GM12878 (cell line): ENCODE measurements at regions not wholly inside any gene's neighbourhood (a gene's known extent, or its start where the extent isn't known, plus 50 kb on each side); places are given as distances from the start of the nearest gene placed in this dataset.

ENCODE experiments used
- ATAC-seq: fragments of 200-7000 bp; cut with Tn5 transposase; 3 replicates; pipeline ENCODE4 v1.9.1; 2020; ENCODE audit warnings: mild to moderate bottlenecking, moderate library complexity
- BruUV-seq: library from RNA; stranded (reverse); fragments of 400-500 nt; replicated peaks from 2 replicates; lab custom pipeline; 2021; lab: Mats Ljungman, UMichigan
- CTCF ChIA-PET: fragments of 300-600 bp; sonication (Branson Sonifier 250); formaldehyde crosslinking; extraction: SDS; loops from one replicate; lab custom pipeline; 2021; ENCODE audit warnings: inconsistent platforms; lab: Yijun Ruan, JAX
- POLR2A ChIA-PET: fragments of 350-600 bp; formaldehyde crosslinking; extraction: SDS; loops from one replicate; lab custom pipeline; 2021; ENCODE audit warnings: inconsistent platforms; lab: Charles Lee
- RAD21 ChIA-PET: fragments of 300-600 bp; sonication (Branson Sonifier 250); formaldehyde crosslinking; loops from one replicate; lab custom pipeline; 2023; ENCODE audit warnings: antibody characterized with exemption; ENCODE audit not compliant: unreplicated experiment; lab: Charles Lee
- SMC1A ChIA-PET: fragments of 300-600 bp; sonication (Branson Sonifier 250); formaldehyde crosslinking; loops from one replicate; lab custom pipeline; 2023; ENCODE audit not compliant: unreplicated experiment, uncharacterized antibody; lab: Charles Lee
- DNase-seq: peaks from one replicate; pipeline ENCODE4 v3.0.0-alpha.2; 2011; ENCODE audit warnings: low read depth, low spot score
- FAIRE-seq: peaks from 3 replicates; lab custom pipeline; 2011; peaks lifted over from hg19 to GRCh38; lab: Jason Lieb, UNC
- H2AFZ ChIP-seq: 2 replicates; pipeline ENCODE4 v1.6.0; 2011; ENCODE audit warnings: low read depth, low read length, control low read depth; ENCODE audit not compliant: control insufficient read depth
- H3K27ac ChIP-seq: 2 replicates; pipeline ENCODE4 v1.5.1; 2011; ENCODE audit warnings: control low read depth; ENCODE audit not compliant: control insufficient read depth, insufficient read depth
- H3K27me3 ChIP-seq, 2 experiments: replicated peaks in 1 of 2; 2 replicates each; pipeline versions ENCODE4 v1.6.0 to v1.6.1; 2011; ENCODE audit warnings: low read length in 1 of 2; ENCODE audit not compliant: control insufficient read depth in 2 of 2, insufficient read depth in 2 of 2
- H3K36me3 ChIP-seq, 2 experiments: 2 replicates each; pipeline ENCODE4 v1.5.1; 2011; ENCODE audit warnings: low read length in 1 of 2; ENCODE audit not compliant: control insufficient read depth in 2 of 2, insufficient read depth in 2 of 2
- H3K4me1 ChIP-seq: 2 replicates; pipeline ENCODE4 v1.6.1; 2011; ENCODE audit warnings: mild to moderate bottlenecking, low read length, moderate library complexity, mixed read lengths; ENCODE audit not compliant: control insufficient read depth, insufficient read depth
- H3K4me2 ChIP-seq: 2 replicates; pipeline ENCODE4 v1.6.0; 2011; ENCODE audit warnings: control low read depth; ENCODE audit not compliant: control insufficient read depth, insufficient read depth
- H3K4me3 ChIP-seq: fragments of 200-600 bp; sonication (generic); 2 replicates; pipeline ENCODE4 v1.5.1; 2016
- H3K79me2 ChIP-seq: 2 replicates; pipeline ENCODE4 v1.6.0; 2011; ENCODE audit warnings: low read length; ENCODE audit not compliant: control insufficient read depth, insufficient read depth
- H3K9ac ChIP-seq: 2 replicates; pipeline ENCODE4 v1.8.0; 2011; ENCODE audit warnings: low read length, control low read depth, mixed read lengths; ENCODE audit not compliant: control insufficient read depth, insufficient read depth
- H3K9me3 ChIP-seq: replicated peaks from 3 replicates; pipeline ENCODE4 v1.5.1; 2011; ENCODE audit warnings: mild to moderate bottlenecking, low read length; ENCODE audit not compliant: control insufficient read depth, insufficient read depth
- H4K20me1 ChIP-seq: 2 replicates; pipeline ENCODE4 v1.6.0; 2011; ENCODE audit not compliant: control insufficient read depth, insufficient read depth
- CBX5 ChIP-seq: sonication (generic); IDR thresholded peaks from 2 replicates; pipeline ENCODE4 v1.6.1; 2016; ENCODE audit warnings: low read depth, moderate library complexity, mild to moderate bottlenecking, inconsistent platforms
- KDM1A ChIP-seq: fragments of 200-600 bp; sonication (generic); IDR thresholded peaks from 2 replicates; pipeline ENCODE4 v1.6.1; 2016; ENCODE audit warnings: borderline replicate concordance
- NFIC ChIP-seq: IDR thresholded peaks from 2 replicates; pipeline ENCODE4 v1.6.1; 2012; ENCODE audit warnings: low read depth, mild to moderate bottlenecking, inconsistent platforms, low read length, moderate library complexity
- PAX5 ChIP-seq: IDR thresholded peaks from 2 replicates; pipeline ENCODE4 v1.6.1; 2011; ENCODE audit warnings: low read depth, low read length, borderline replicate concordance
- SMARCA5 ChIP-seq: fragments of 450-650 bp; IDR thresholded peaks from 2 replicates; pipeline ENCODE4 v1.6.1; 2017; ENCODE audit warnings: mild to moderate bottlenecking
- WGBS: methylation state at CpG from one replicate; pipeline ENCODE4 v1.1.6; 2016; ENCODE audit warnings: low lambda C conversion rate; ENCODE audit not compliant: insufficient replicate concordance, insufficient coverage; ENCODE audit errors: missing lambda C conversion rate; 5-methylcytosine and 5-hydroxymethylcytosine counted together
- in situ Hi-C: fragments of 300-500 bp; cut with MboI; formaldehyde crosslinking; loops from 9 replicates; pipeline ENCODE4 v1.14.3; 2018; ENCODE audit warnings: mixed read lengths
- intact Hi-C: fragments of 100-400 bp; cut with micrococcal nuclease; formaldehyde crosslinking; loops from one replicate; pipeline ENCODE4 v1.14.2; 2022; ENCODE audit not compliant: unreplicated experiment
- TF ChIP-seq, protein P1 (sequence below): IDR thresholded peaks from 2 replicates; pipeline ENCODE4 v1.6.1; 2012; ENCODE audit warnings: improper control_type of control experiment, low read depth, low read length; ENCODE audit not compliant: insufficient replicate concordance
- TF ChIP-seq, protein P2 (sequence below): fragments of 450-650 bp; IDR thresholded peaks from 2 replicates; pipeline ENCODE4 v1.6.1; 2018; ENCODE audit warnings: borderline replicate concordance, mild to moderate bottlenecking; ENCODE audit not compliant: partially characterized antibody
- TF ChIP-seq, protein P3 (sequence below): fragments of 450-650 bp; formaldehyde crosslinking; IDR thresholded peaks from 2 replicates; pipeline ENCODE4 v1.4.0; 2020; ENCODE audit warnings: mild to moderate bottlenecking, moderate library complexity
- TF ChIP-seq, protein P4 (sequence below): fragments of 450-650 bp; formaldehyde crosslinking; IDR thresholded peaks from 2 replicates; pipeline ENCODE4 v1.5.0; 2022; ENCODE audit warnings: mild to moderate bottlenecking, missing genetic modification characterization

DNA sequence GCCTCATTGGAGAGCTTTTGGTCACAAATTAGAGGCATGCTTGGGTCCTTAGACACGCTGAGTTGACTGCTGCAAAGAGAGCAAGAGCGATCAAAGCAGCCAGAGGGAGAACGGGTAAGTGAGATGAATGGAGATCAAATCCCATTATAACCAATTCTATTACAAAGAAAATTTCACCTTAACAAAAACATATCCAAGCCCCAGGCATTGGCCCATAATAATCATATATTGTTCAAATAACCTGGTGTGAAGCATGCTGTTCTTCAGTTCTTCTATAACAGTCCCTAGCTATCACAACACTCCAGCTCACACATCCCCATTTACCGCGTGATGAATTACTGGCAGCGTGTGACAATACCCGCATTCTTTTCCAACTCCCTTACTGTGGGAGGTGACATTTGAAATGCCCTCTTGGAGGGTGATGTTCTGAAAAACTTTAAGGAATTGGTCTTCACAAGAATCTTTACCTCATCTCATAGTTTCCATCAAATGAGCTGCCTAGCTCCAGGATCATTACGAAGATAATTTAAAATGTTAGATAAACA is 156.1 kb upstream of the PLXNA4 start:
- Histone ChIP-seq H4K20me1 (no peaks in the 10 kb centered on the region), H3K4me2 (no peak overlapping the region), H3K9ac (no peak overlapping the region), H3K36me3 (no peaks in the 10 kb centered on the region), H3K27me3 (0 out of 4 replicates have a peak, but pooled peaks cover 0 to 2% of the 10 kb centered on the region in 2 experiments), H2AFZ (no peak overlapping the region), H3K27ac (no peak overlapping the region), H3K79me2 (no peaks in the 10 kb centered on the region), H3K4me1 (no peaks in the 10 kb centered on the region), H3K9me3 (no peaks in the 10 kb centered on the region), H3K4me3 (no peak overlapping the region)
- ATAC-seq (no peak), DNase-seq (no peak), FAIRE-seq (no peak)
- ChIA-PET CTCF (no interaction called here), POLR2A (no interaction called here), RAD21 (no interaction called here), SMC1A (no interaction called here)
- WGBS, result 69% methylated on average over 8 of the region's 8 CpGs
- in situ Hi-C loops (no loop called here), intact Hi-C loops (no loop called here)
- BruUV-seq, result no TSS peak
- TF ChIP-seq, protein P1, sequence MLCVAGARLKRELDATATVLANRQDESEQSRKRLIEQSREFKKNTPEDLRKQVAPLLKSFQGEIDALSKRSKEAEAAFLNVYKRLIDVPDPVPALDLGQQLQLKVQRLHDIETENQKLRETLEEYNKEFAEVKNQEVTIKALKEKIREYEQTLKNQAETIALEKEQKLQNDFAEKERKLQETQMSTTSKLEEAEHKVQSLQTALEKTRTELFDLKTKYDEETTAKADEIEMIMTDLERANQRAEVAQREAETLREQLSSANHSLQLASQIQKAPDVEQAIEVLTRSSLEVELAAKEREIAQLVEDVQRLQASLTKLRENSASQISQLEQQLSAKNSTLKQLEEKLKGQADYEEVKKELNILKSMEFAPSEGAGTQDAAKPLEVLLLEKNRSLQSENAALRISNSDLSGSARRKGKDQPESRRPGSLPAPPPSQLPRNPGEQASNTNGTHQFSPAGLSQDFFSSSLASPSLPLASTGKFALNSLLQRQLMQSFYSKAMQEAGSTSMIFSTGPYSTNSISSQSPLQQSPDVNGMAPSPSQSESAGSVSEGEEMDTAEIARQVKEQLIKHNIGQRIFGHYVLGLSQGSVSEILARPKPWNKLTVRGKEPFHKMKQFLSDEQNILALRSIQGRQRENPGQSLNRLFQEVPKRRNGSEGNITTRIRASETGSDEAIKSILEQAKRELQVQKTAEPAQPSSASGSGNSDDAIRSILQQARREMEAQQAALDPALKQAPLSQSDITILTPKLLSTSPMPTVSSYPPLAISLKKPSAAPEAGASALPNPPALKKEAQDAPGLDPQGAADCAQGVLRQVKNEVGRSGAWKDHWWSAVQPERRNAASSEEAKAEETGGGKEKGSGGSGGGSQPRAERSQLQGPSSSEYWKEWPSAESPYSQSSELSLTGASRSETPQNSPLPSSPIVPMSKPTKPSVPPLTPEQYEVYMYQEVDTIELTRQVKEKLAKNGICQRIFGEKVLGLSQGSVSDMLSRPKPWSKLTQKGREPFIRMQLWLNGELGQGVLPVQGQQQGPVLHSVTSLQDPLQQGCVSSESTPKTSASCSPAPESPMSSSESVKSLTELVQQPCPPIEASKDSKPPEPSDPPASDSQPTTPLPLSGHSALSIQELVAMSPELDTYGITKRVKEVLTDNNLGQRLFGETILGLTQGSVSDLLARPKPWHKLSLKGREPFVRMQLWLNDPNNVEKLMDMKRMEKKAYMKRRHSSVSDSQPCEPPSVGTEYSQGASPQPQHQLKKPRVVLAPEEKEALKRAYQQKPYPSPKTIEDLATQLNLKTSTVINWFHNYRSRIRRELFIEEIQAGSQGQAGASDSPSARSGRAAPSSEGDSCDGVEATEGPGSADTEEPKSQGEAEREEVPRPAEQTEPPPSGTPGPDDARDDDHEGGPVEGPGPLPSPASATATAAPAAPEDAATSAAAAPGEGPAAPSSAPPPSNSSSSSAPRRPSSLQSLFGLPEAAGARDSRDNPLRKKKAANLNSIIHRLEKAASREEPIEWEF, result no peak
- TF ChIP-seq, protein P2, sequence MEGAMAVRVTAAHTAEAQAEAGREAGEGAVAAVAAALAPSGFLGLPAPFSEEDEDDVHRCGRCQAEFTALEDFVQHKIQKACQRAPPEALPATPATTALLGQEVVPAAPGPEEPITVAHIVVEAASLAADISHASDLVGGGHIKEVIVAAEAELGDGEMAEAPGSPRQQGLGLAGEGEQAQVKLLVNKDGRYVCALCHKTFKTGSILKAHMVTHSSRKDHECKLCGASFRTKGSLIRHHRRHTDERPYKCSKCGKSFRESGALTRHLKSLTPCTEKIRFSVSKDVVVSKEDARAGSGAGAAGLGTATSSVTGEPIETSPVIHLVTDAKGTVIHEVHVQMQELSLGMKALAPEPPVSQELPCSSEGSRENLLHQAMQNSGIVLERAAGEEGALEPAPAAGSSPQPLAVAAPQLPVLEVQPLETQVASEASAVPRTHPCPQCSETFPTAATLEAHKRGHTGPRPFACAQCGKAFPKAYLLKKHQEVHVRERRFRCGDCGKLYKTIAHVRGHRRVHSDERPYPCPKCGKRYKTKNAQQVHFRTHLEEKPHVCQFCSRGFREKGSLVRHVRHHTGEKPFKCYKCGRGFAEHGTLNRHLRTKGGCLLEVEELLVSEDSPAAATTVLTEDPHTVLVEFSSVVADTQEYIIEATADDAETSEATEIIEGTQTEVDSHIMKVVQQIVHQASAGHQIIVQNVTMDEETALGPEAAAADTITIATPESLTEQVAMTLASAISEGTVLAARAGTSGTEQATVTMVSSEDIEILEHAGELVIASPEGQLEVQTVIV, result no peak
- TF ChIP-seq KDM1A, result no peak
- TF ChIP-seq SMARCA5, result no peak
- TF ChIP-seq, protein P3, sequence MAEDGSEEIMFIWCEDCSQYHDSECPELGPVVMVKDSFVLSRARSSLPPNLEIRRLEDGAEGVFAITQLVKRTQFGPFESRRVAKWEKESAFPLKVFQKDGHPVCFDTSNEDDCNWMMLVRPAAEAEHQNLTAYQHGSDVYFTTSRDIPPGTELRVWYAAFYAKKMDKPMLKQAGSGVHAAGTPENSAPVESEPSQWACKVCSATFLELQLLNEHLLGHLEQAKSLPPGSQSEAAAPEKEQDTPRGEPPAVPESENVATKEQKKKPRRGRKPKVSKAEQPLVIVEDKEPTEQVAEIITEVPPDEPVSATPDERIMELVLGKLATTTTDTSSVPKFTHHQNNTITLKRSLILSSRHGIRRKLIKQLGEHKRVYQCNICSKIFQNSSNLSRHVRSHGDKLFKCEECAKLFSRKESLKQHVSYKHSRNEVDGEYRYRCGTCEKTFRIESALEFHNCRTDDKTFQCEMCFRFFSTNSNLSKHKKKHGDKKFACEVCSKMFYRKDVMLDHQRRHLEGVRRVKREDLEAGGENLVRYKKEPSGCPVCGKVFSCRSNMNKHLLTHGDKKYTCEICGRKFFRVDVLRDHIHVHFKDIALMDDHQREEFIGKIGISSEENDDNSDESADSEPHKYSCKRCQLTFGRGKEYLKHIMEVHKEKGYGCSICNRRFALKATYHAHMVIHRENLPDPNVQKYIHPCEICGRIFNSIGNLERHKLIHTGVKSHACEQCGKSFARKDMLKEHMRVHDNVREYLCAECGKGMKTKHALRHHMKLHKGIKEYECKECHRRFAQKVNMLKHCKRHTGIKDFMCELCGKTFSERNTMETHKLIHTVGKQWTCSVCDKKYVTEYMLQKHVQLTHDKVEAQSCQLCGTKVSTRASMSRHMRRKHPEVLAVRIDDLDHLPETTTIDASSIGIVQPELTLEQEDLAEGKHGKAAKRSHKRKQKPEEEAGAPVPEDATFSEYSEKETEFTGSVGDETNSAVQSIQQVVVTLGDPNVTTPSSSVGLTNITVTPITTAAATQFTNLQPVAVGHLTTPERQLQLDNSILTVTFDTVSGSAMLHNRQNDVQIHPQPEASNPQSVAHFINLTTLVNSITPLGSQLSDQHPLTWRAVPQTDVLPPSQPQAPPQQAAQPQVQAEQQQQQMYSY, result no peak
- no peak for TF ChIP-seq CBX5
- TF ChIP-seq NFIC, result no peak
- TF ChIP-seq, protein P4, sequence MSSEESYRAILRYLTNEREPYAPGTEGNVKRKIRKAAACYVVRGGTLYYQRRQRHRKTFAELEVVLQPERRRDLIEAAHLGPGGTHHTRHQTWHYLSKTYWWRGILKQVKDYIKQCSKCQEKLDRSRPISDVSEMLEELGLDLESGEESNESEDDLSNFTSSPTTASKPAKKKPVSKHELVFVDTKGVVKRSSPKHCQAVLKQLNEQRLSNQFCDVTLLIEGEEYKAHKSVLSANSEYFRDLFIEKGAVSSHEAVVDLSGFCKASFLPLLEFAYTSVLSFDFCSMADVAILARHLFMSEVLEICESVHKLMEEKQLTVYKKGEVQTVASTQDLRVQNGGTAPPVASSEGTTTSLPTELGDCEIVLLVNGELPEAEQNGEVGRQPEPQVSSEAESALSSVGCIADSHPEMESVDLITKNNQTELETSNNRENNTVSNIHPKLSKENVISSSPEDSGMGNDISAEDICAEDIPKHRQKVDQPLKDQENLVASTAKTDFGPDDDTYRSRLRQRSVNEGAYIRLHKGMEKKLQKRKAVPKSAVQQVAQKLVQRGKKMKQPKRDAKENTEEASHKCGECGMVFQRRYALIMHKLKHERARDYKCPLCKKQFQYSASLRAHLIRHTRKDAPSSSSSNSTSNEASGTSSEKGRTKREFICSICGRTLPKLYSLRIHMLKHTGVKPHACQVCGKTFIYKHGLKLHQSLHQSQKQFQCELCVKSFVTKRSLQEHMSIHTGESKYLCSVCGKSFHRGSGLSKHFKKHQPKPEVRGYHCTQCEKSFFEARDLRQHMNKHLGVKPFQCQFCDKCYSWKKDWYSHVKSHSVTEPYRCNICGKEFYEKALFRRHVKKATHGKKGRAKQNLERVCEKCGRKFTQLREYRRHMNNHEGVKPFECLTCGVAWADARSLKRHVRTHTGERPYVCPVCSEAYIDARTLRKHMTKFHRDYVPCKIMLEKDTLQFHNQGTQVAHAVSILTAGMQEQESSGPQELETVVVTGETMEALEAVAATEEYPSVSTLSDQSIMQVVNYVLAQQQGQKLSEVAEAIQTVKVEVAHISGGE, result no peak
- no peak for TF ChIP-seq PAX5
